ENCODE measurements at regions not wholly inside any gene's neighbourhood (a gene's known extent, or its start where the extent isn't known, plus 50 kb on each side); places are given as distances from the start of the nearest gene placed in this dataset.
"Not testable (repeated sequence)": the region's sequence is repeated elsewhere in the genome, so short reads cannot be mapped to it uniquely, and the experiment has no call there.

DNA sequence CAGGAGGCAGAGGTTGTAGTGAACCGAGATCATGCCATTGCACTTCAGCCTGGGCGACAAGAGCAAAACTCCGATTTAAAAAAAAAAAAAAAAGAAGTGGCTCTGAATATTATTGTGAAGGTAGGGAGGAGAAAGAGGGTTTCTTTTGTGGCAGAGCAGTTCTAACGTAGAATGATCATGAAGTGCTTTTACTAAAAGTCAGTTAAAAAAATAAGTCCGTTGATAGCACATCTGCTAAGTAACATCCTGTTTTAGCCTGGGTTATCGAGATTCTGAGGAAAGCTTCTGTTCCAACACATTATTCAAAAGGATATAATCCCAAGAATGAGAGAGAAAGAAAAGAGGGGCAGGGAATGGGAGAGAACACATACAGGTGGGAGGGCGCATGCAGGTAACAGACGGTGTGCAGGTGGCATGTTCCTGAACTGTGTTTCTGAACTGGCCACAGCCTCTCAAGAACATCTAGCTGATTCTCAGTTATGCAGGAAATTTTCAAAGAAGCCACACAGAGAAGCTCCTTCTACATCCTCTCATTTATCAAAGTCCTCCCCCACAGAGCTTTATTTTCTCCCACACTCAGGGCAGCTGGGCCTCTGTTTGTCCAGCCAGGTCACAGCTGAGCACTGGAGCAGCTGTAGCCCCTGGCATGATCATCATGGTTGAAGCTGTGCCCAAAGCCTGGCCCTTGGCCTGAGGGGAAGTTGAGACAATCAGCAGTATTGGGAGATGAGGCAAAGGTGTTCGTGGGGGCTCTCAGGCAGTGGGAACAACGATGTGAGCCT lies 342.3 kb downstream of the ZNF674 start:
- no peak overlapping the region for H3K27ac ChIP-seq (ENCODE audit: extremely low read depth, low read depth, low read length)
- TF ChIP-seq ZBTB21 (tag by site-specific recombination; IDR thresholded peaks at IDR 0.05) (no peak), ZNF664 (tag by site-specific recombination; IDR thresholded peaks at IDR 0.05) (no peak)
- H3K36me3 ChIP-seq (ENCODE audit: control insufficient read depth in 2 of 2, insufficient read depth in 1 of 2, low read length in 2 of 2) = no peaks in the 10 kb centered on the region
- H3K4me1 ChIP-seq (ENCODE audit: control insufficient read depth, insufficient read depth, low read length) = no peaks in the 10 kb centered on the region
- H3K4me3 ChIP-seq (ENCODE audit: low read depth, low read length) = no peak overlapping the region
- no peaks in the 10 kb centered on the region for H3K9me3 ChIP-seq (ENCODE audit: control insufficient read depth, insufficient read depth, low read depth, low read length)
- ChIA-PET CTCF (interaction anchor here (0.7 kb wide), 1 partner anchor 379 kb away, joined by 3 read pairs; no protein-coding TSS in a partner anchor), POLR2A (no interaction called here)

GRCh38 chrX:46200413-46200812 lies 344.8 kb downstream of the ZNF674 start:
- Histone ChIP-seq H3K4me3 (ENCODE audit: low read depth, low read length) (no peak overlapping the region), H3K4me1 (ENCODE audit: control insufficient read depth, insufficient read depth, low read length) (no peaks in the 10 kb centered on the region), H3K27ac (ENCODE audit: extremely low read depth, low read depth, low read length) (no peak overlapping the region), H3K36me3 (ENCODE audit: control insufficient read depth in 2 of 2, insufficient read depth in 1 of 2, low read length in 2 of 2) (no peaks in the 10 kb centered on the region), H3K9me3 (ENCODE audit: control insufficient read depth, insufficient read depth, low read depth, low read length) (no peaks in the 10 kb centered on the region)
- CTCF ChIA-PET = interaction anchor here (0.7 kb wide), 1 partner anchor 940 kb away, joined by 3 read pairs; no protein-coding TSS in a partner anchor
- no peak for TF ChIP-seq ZBTB6 (tag by site-specific recombination; IDR thresholded peaks at IDR 0.05)
- no peak for TF ChIP-seq OSR2 (tag by site-specific recombination; IDR thresholded peaks at IDR 0.05)
- no peak for TF ChIP-seq ZNF654 (tag by site-specific recombination; IDR thresholded peaks at IDR 0.05; ENCODE audit: low read depth)
- POLR2A ChIA-PET = no interaction called here

DNA sequence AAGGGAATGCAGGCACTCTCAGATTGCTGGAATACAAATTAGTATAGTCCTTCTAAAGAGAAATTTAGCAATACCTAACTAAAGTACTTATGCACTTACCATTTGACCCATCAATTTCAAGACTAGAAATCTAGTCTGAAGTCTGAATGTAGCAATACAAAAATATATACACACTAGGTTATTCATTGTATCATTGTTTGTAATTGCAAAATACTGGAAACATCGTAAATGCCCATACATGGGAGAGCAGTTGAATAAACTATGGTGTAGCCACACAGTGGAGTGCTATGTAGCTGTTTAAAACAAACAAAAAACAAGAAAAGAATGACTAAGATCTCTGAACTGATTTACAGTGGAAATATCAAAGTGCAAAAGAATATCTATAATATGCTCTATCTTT lies 346.4 kb downstream of the ZNF674 start:
- Histone ChIP-seq H3K27ac (ENCODE audit: extremely low read depth, low read depth, low read length) (no peak overlapping the region), H3K9me3 (ENCODE audit: control insufficient read depth, insufficient read depth, low read depth, low read length) (no peaks in the 10 kb centered on the region), H3K4me3 (ENCODE audit: low read depth, low read length) (no peak overlapping the region), H3K36me3 (ENCODE audit: control insufficient read depth in 2 of 2, insufficient read depth in 1 of 2, low read length in 2 of 2) (no peaks in the 10 kb centered on the region), H3K4me1 (ENCODE audit: control insufficient read depth, insufficient read depth, low read length) (no peaks in the 10 kb centered on the region)
- CTCF ChIA-PET = no interaction called here
- POLR2A ChIA-PET = no interaction called here
- TF ChIP-seq ZNF488 (tag by site-specific recombination; IDR thresholded peaks at IDR 0.05) = no peak
- TF ChIP-seq ZNF600 (tag by site-specific recombination; IDR thresholded peaks at IDR 0.05) = no peak
- TF ChIP-seq SP2 (tag by site-specific recombination; IDR thresholded peaks at IDR 0.05) = no peak
- TF ChIP-seq, protein P1, sequence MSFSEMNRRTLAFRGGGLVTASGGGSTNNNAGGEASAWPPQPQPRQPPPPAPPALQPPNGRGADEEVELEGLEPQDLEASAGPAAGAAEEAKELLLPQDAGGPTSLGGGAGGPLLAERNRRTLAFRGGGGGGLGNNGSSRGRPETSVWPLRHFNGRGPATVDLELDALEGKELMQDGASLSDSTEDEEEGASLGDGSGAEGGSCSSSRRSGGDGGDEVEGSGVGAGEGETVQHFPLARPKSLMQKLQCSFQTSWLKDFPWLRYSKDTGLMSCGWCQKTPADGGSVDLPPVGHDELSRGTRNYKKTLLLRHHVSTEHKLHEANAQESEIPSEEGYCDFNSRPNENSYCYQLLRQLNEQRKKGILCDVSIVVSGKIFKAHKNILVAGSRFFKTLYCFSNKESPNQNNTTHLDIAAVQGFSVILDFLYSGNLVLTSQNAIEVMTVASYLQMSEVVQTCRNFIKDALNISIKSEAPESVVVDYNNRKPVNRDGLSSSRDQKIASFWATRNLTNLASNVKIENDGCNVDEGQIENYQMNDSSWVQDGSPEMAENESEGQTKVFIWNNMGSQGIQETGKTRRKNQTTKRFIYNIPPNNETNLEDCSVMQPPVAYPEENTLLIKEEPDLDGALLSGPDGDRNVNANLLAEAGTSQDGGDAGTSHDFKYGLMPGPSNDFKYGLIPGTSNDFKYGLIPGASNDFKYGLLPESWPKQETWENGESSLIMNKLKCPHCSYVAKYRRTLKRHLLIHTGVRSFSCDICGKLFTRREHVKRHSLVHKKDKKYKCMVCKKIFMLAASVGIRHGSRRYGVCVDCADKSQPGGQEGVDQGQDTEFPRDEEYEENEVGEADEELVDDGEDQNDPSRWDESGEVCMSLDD (tag by site-specific recombination; IDR thresholded peaks at IDR 0.05) = no peak
- TF ChIP-seq ZSCAN23 (tag by site-specific recombination; IDR thresholded peaks at IDR 0.05) = no peak
- TF ChIP-seq, protein P2, sequence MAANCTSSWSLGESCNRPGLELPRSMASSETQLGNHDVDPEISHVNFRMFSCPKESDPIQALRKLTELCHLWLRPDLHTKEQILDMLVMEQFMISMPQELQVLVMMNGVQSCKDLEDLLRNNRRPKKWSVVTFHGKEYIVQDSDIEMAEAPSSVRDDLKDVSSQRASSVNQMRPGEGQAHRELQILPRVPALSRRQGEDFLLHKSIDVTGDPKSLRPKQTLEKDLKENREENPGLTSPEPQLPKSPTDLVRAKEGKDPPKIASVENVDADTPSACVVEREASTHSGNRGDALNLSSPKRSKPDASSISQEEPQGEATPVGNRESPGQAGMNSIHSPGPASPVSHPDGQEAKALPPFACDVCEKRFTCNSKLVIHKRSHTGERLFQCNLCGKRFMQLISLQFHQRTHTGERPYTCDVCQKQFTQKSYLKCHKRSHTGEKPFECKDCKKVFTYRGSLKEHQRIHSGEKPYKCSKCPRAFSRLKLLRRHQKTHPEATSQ (tag by site-specific recombination; IDR thresholded peaks at IDR 0.05) = no peak
- no peak for TF ChIP-seq ZNF366 (tag by site-specific recombination; conservative IDR thresholded peaks at IDR 0.05)
- no peak for TF ChIP-seq ZNF280C (tag by site-specific recombination; IDR thresholded peaks at IDR 0.05)
- no peak for TF ChIP-seq ZNF18 (tag by site-specific recombination; IDR thresholded peaks at IDR 0.05)
- no peak for TF ChIP-seq ZNF561 (tag by site-specific recombination; IDR thresholded peaks at IDR 0.05; ENCODE audit: borderline replicate concordance)
- TF ChIP-seq SCRT2 (tag by site-specific recombination; IDR thresholded peaks at IDR 0.05) = no peak
- no peak for TF ChIP-seq ZNF404 (tag by site-specific recombination; IDR thresholded peaks at IDR 0.05)
- TF ChIP-seq ZNF114 (tag by site-specific recombination; IDR thresholded peaks at IDR 0.05) = no peak
- TF ChIP-seq ZNF785 (tag by site-specific recombination; IDR thresholded peaks at IDR 0.05) = no peak

GRCh38 chrX:46186811-46187106 lies 358.5 kb downstream of the ZNF674 start:
- H3K4me3 ChIP-seq (ENCODE audit: low read depth, low read length); H3K27ac ChIP-seq (ENCODE audit: extremely low read depth, low read depth, low read length); H3K9me3 ChIP-seq (ENCODE audit: control insufficient read depth, insufficient read depth, low read depth, low read length); H3K36me3 ChIP-seq (ENCODE audit: control insufficient read depth in 2 of 2, insufficient read depth in 1 of 2, low read length in 2 of 2); H3K4me1 ChIP-seq (ENCODE audit: control insufficient read depth, insufficient read depth, low read length); POLR2A ChIA-PET; CTCF ChIA-PET: not testable (repeated sequence)

Measured in HEK293 (cell line).